ENCODE measurements at regions not wholly inside any gene's neighbourhood (a gene's known extent, or its start where the extent isn't known, plus 50 kb on each side); places are given as distances from the start of the nearest gene placed in this dataset.

- Histone ChIP-seq H3K9me3 (ENCODE audit: control insufficient read depth in 5 of 5, low read length in 5 of 5) (peaks cover 0 to 8% (median 0%) of the 10 kb centered on the region in 5 donors), H3K36me3 (ENCODE audit: control insufficient read depth in 5 of 5, insufficient read depth in 5 of 5, low read length in 5 of 5) (no peaks in the 10 kb centered on the region), H3K27me3 (ENCODE audit: control insufficient read depth in 5 of 5, insufficient read depth in 4 of 5, low read length in 5 of 5) (no peaks in the 10 kb centered on the region), H3K27ac (ENCODE audit: low read depth, low read length) (no peak overlapping the region), H3K4me3 (ENCODE audit: low read depth in 1 of 5, low read length in 5 of 5) (no peak overlapping the region), H3K4me1 (ENCODE audit: control insufficient read depth in 5 of 5, insufficient read depth in 5 of 5, low read length in 5 of 5) (no peaks in the 10 kb centered on the region), H3K9ac (ENCODE audit: low read length in 5 of 5) (no peak overlapping the region)
These were observed 128.0 kb downstream of the KIF20B start for GRCh38 chr10:89829262-89829886.

- H3K9ac ChIP-seq (ENCODE audit: low read length in 5 of 5) = no peak overlapping the region
- H3K27ac ChIP-seq (ENCODE audit: low read depth, low read length) = no peak overlapping the region
- no peaks in the 10 kb centered on the region for H3K27me3 ChIP-seq (ENCODE audit: control insufficient read depth in 5 of 5, insufficient read depth in 4 of 5, low read length in 5 of 5)
- H3K9me3 ChIP-seq (ENCODE audit: control insufficient read depth in 5 of 5, low read length in 5 of 5) = peaks cover 0 to 8% (median 0%) of the 10 kb centered on the region in 5 donors
- no peaks in the 10 kb centered on the region for H3K4me1 ChIP-seq (ENCODE audit: control insufficient read depth in 5 of 5, insufficient read depth in 5 of 5, low read length in 5 of 5)
- no peaks in the 10 kb centered on the region for H3K36me3 ChIP-seq (ENCODE audit: control insufficient read depth in 5 of 5, insufficient read depth in 5 of 5, low read length in 5 of 5)
- H3K4me3 ChIP-seq (ENCODE audit: low read depth in 1 of 5, low read length in 5 of 5) = no peak overlapping the region
These were observed 128.5 kb downstream of the KIF20B start for GRCh38 chr10:89829887-89830269.

GRCh38 chr10:89830624-89831023 is 129.2 kb downstream of the KIF20B start:
- Histone ChIP-seq H3K9ac (ENCODE audit: low read length in 5 of 5) (no peak overlapping the region), H3K27ac (ENCODE audit: low read depth, low read length) (no peak overlapping the region), H3K27me3 (ENCODE audit: control insufficient read depth in 5 of 5, insufficient read depth in 4 of 5, low read length in 5 of 5) (no peaks in the 10 kb centered on the region)

GRCh38 chr10:89836840-89837164 is 135.4 kb downstream of the KIF20B start:
- Histone ChIP-seq H3K9me3 (ENCODE audit: control insufficient read depth in 5 of 5, low read length in 5 of 5) (peaks cover 0 to 8% (median 0%) of the 10 kb centered on the region in 5 donors), H3K36me3 (ENCODE audit: control insufficient read depth in 5 of 5, insufficient read depth in 5 of 5, low read length in 5 of 5) (no peaks in the 10 kb centered on the region), H3K27me3 (ENCODE audit: control insufficient read depth in 5 of 5, insufficient read depth in 4 of 5, low read length in 5 of 5) (peaks cover 0 to 3% (median 0%) of the 10 kb centered on the region in 5 donors), H3K4me1 (ENCODE audit: control insufficient read depth in 5 of 5, insufficient read depth in 5 of 5, low read length in 5 of 5) (peaks cover 0 to 21% (median 15%) of the 10 kb centered on the region in 5 donors), H3K27ac (ENCODE audit: low read depth, low read length) (no peak overlapping the region), H3K9ac (ENCODE audit: low read length in 5 of 5) (peak overlapping the region in 4 of 5 donors; percentile 68 to 81 (median 73)), H3K4me3 (ENCODE audit: low read depth in 1 of 5, low read length in 5 of 5) (peak overlapping the region; percentile 61 to 80 (median 77))

More at GRCh38 chr10:89830624-89831023, 129.2 kb downstream of the KIF20B start:
- Histone ChIP-seq H3K9me3 (ENCODE audit: control insufficient read depth in 5 of 5, low read length in 5 of 5) (peaks cover 0 to 8% (median 0%) of the 10 kb centered on the region in 5 donors), H3K36me3 (ENCODE audit: control insufficient read depth in 5 of 5, insufficient read depth in 5 of 5, low read length in 5 of 5) (no peaks in the 10 kb centered on the region), H3K4me3 (ENCODE audit: low read depth in 1 of 5, low read length in 5 of 5) (no peak overlapping the region), H3K4me1 (ENCODE audit: control insufficient read depth in 5 of 5, insufficient read depth in 5 of 5, low read length in 5 of 5) (no peaks in the 10 kb centered on the region)

GRCh38 chr10:89837165-89838043 is 136.0 kb downstream of the KIF20B start:
- Histone ChIP-seq H3K27ac (ENCODE audit: low read depth, low read length) (no peak overlapping the region), H3K4me3 (ENCODE audit: low read depth in 1 of 5, low read length in 5 of 5) (peak overlapping the region; percentile 67 to 80 (median 77)), H3K9ac (ENCODE audit: low read length in 5 of 5) (peak overlapping the region in 4 of 5 donors; percentile 68 to 81 (median 73)), H3K4me1 (ENCODE audit: control insufficient read depth in 5 of 5, insufficient read depth in 5 of 5, low read length in 5 of 5) (peaks cover 0 to 21% (median 15%) of the 10 kb centered on the region in 5 donors), H3K36me3 (ENCODE audit: control insufficient read depth in 5 of 5, insufficient read depth in 5 of 5, low read length in 5 of 5) (no peaks in the 10 kb centered on the region), H3K9me3 (ENCODE audit: control insufficient read depth in 5 of 5, low read length in 5 of 5) (peaks cover 0 to 8% (median 0%) of the 10 kb centered on the region in 5 donors), H3K27me3 (ENCODE audit: control insufficient read depth in 5 of 5, insufficient read depth in 4 of 5, low read length in 5 of 5) (peaks cover 0 to 3% (median 0%) of the 10 kb centered on the region in 5 donors)

GRCh38 chr10:89838044-89838615 is 136.7 kb downstream of the KIF20B start:
- peaks cover 0 to 21% (median 15%) of the 10 kb centered on the region in 5 donors for H3K4me1 ChIP-seq (ENCODE audit: control insufficient read depth in 5 of 5, insufficient read depth in 5 of 5, low read length in 5 of 5)
- peak overlapping the region; percentile 46 to 80 (median 77) for H3K4me3 ChIP-seq (ENCODE audit: low read depth in 1 of 5, low read length in 5 of 5)
- H3K9me3 ChIP-seq (ENCODE audit: control insufficient read depth in 5 of 5, low read length in 5 of 5) = peaks cover 0 to 7% (median 0%) of the 10 kb centered on the region in 5 donors
- peak overlapping the region in 3 of 5 donors; percentile 72 to 81 (median 74) for H3K9ac ChIP-seq (ENCODE audit: low read length in 5 of 5)
- H3K36me3 ChIP-seq (ENCODE audit: control insufficient read depth in 5 of 5, insufficient read depth in 5 of 5, low read length in 5 of 5) = no peaks in the 10 kb centered on the region
- H3K27ac ChIP-seq (ENCODE audit: low read depth, low read length) = no peak overlapping the region
- H3K27me3 ChIP-seq (ENCODE audit: control insufficient read depth in 5 of 5, insufficient read depth in 4 of 5, low read length in 5 of 5) = peaks cover 0 to 3% (median 0%) of the 10 kb centered on the region in 5 donors

GRCh38 chr10:89845541-89846280 is 144.3 kb downstream of the KIF20B start:
- Histone ChIP-seq H3K27me3 (ENCODE audit: control insufficient read depth in 5 of 5, insufficient read depth in 4 of 5, low read length in 5 of 5) (no peaks in the 10 kb centered on the region), H3K4me3 (ENCODE audit: low read depth in 1 of 5, low read length in 5 of 5) (no peak overlapping the region), H3K27ac (ENCODE audit: low read depth, low read length) (no peak overlapping the region), H3K9ac (ENCODE audit: low read length in 5 of 5) (no peak overlapping the region), H3K4me1 (ENCODE audit: control insufficient read depth in 5 of 5, insufficient read depth in 5 of 5, low read length in 5 of 5) (peaks cover 0 to 6% (median 0%) of the 10 kb centered on the region in 5 donors), H3K9me3 (ENCODE audit: control insufficient read depth in 5 of 5, low read length in 5 of 5) (peaks cover 0 to 3% (median 0%) of the 10 kb centered on the region in 5 donors), H3K36me3 (ENCODE audit: control insufficient read depth in 5 of 5, insufficient read depth in 5 of 5, low read length in 5 of 5) (no peaks in the 10 kb centered on the region)

GRCh38 chr10:89846281-89846630 is 144.9 kb downstream of the KIF20B start:
- no peaks in the 10 kb centered on the region for H3K27me3 ChIP-seq (ENCODE audit: control insufficient read depth in 5 of 5, insufficient read depth in 4 of 5, low read length in 5 of 5)
- H3K36me3 ChIP-seq (ENCODE audit: control insufficient read depth in 5 of 5, insufficient read depth in 5 of 5, low read length in 5 of 5) = no peaks in the 10 kb centered on the region
- peaks cover 0 to 6% (median 0%) of the 10 kb centered on the region in 5 donors for H3K4me1 ChIP-seq (ENCODE audit: control insufficient read depth in 5 of 5, insufficient read depth in 5 of 5, low read length in 5 of 5)
- no peak overlapping the region for H3K4me3 ChIP-seq (ENCODE audit: low read depth in 1 of 5, low read length in 5 of 5)
- H3K27ac ChIP-seq (ENCODE audit: low read depth, low read length) = no peak overlapping the region
- H3K9me3 ChIP-seq (ENCODE audit: control insufficient read depth in 5 of 5, low read length in 5 of 5) = peaks cover 0 to 3% (median 0%) of the 10 kb centered on the region in 5 donors
- H3K9ac ChIP-seq (ENCODE audit: low read length in 5 of 5) = no peak overlapping the region

- H3K27me3 ChIP-seq (ENCODE audit: control insufficient read depth in 5 of 5, insufficient read depth in 4 of 5, low read length in 5 of 5) = no peaks in the 10 kb centered on the region
- no peak overlapping the region for H3K4me3 ChIP-seq (ENCODE audit: low read depth in 1 of 5, low read length in 5 of 5)
- peaks cover 0 to 6% (median 0%) of the 10 kb centered on the region in 5 donors for H3K4me1 ChIP-seq (ENCODE audit: control insufficient read depth in 5 of 5, insufficient read depth in 5 of 5, low read length in 5 of 5)
- H3K27ac ChIP-seq (ENCODE audit: low read depth, low read length) = no peak overlapping the region
- H3K9me3 ChIP-seq (ENCODE audit: control insufficient read depth in 5 of 5, low read length in 5 of 5) = peaks cover 0 to 3% (median 0%) of the 10 kb centered on the region in 5 donors
- no peak overlapping the region for H3K9ac ChIP-seq (ENCODE audit: low read length in 5 of 5)
- H3K36me3 ChIP-seq (ENCODE audit: control insufficient read depth in 5 of 5, insufficient read depth in 5 of 5, low read length in 5 of 5) = no peaks in the 10 kb centered on the region
These were observed 145.4 kb downstream of the KIF20B start for GRCh38 chr10:89846786-89847185.
